ENCODE measurements at regions not wholly inside any gene's neighbourhood (a gene's known extent, or its start where the extent isn't known, plus 50 kb on each side); places are given as distances from the start of the nearest gene placed in this dataset.

DNA sequence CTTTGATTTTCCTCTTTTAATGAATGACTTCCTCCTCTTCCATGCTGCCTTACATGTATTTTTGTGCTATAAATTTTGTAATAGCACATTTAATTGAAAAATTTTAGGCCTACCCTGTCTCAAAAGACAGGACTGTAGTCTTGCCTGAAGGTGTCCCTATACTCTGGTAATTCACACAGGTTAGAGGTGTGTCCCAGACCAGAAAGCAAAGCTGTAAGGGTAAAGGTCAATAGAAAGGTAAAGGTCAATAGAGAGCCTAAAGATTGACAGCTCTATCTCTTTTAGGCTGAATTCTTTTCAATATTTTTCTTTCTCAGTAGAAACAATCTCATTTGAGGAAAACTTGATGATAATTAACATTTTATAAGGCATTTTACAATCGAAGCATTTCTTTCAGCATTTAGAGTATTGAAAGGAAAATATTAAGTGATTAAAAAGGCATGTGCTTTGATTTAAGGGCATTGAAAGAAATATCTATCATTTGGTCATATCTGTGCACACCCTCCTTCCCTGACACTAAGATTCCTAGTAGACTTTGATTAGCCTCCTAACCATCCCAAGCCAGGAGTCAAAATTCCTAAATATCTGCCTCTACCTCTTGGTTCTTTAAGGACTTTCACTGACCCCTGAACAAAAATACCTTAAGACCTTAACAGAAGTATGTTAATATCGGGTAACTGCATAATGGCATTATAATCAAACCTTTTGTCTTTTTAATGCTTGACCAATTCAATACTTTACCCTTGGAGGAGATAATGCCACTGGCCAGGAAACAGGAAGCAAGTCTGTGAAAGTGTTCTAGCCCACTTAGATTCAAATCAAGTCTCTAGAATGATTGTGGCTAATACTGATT is 161.8 kb upstream of the DTNA start:
- TF ChIP-seq, protein P1, sequence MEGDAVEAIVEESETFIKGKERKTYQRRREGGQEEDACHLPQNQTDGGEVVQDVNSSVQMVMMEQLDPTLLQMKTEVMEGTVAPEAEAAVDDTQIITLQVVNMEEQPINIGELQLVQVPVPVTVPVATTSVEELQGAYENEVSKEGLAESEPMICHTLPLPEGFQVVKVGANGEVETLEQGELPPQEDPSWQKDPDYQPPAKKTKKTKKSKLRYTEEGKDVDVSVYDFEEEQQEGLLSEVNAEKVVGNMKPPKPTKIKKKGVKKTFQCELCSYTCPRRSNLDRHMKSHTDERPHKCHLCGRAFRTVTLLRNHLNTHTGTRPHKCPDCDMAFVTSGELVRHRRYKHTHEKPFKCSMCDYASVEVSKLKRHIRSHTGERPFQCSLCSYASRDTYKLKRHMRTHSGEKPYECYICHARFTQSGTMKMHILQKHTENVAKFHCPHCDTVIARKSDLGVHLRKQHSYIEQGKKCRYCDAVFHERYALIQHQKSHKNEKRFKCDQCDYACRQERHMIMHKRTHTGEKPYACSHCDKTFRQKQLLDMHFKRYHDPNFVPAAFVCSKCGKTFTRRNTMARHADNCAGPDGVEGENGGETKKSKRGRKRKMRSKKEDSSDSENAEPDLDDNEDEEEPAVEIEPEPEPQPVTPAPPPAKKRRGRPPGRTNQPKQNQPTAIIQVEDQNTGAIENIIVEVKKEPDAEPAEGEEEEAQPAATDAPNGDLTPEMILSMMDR (IDR thresholded peaks at IDR 0.05): no peak
- TF ChIP-seq POLR2AphosphoS5 (IDR thresholded peaks at IDR 0.05; ENCODE audit: low read depth, low read length) (no peak), SIN3A (IDR thresholded peaks at IDR 0.05; ENCODE audit: borderline replicate concordance, insufficient read depth, low read depth, low read length) (no peak), TCF7L2 (IDR thresholded peaks at IDR 0.05; ENCODE audit: low read depth, low read length) (no peak)

Data from Panc1 (cell line).